ENCODE measurements at regions not wholly inside any gene's neighbourhood (a gene's known extent, or its start where the extent isn't known, plus 50 kb on each side); places are given as distances from the start of the nearest gene placed in this dataset.

GRCh38 chr5:2291146-2291840, 408.6 kb upstream of the IRX4 start:
- no peak for DNase-seq
- no peak overlapping the region for H3K4me3 Mint-ChIP-seq (ENCODE audit: unreplicated experiment)
- H3K9me3 Mint-ChIP-seq (ENCODE audit: unreplicated experiment) = peaks cover 6% of the 10 kb centered on the region
- no peak for TF ChIP-seq CTCF (IDR thresholded peaks at IDR 0.05; ENCODE audit: partially characterized antibody, unreplicated experiment)
- peaks cover 13% of the 10 kb centered on the region for H3K36me3 Mint-ChIP-seq (ENCODE audit: unreplicated experiment)
- H3K27ac Mint-ChIP-seq (ENCODE audit: unreplicated experiment) = no peak overlapping the region
- peaks cover 6% of the 10 kb centered on the region for H3K27me3 Mint-ChIP-seq (ENCODE audit: unreplicated experiment)
- no peaks in the 10 kb centered on the region for H3K4me1 Mint-ChIP-seq (ENCODE audit: low read depth, unreplicated experiment)

GRCh38 chr5:2289380-2289779, 406.7 kb upstream of the IRX4 start:
- DNase-seq = no peak
- H3K27me3 Mint-ChIP-seq (ENCODE audit: unreplicated experiment) = peaks cover 8% of the 10 kb centered on the region
- peaks cover 3% of the 10 kb centered on the region for H3K9me3 Mint-ChIP-seq (ENCODE audit: unreplicated experiment)
- H3K36me3 Mint-ChIP-seq (ENCODE audit: unreplicated experiment) = peaks cover 13% of the 10 kb centered on the region
- no peak overlapping the region for H3K4me3 Mint-ChIP-seq (ENCODE audit: unreplicated experiment)
- no peaks in the 10 kb centered on the region for H3K4me1 Mint-ChIP-seq (ENCODE audit: low read depth, unreplicated experiment)
- H3K27ac Mint-ChIP-seq (ENCODE audit: unreplicated experiment) = no peak overlapping the region
- TF ChIP-seq CTCF (IDR thresholded peaks at IDR 0.05; ENCODE audit: partially characterized antibody, unreplicated experiment) = no peak

- no peaks in the 10 kb centered on the region for H3K4me1 Mint-ChIP-seq (ENCODE audit: low read depth, unreplicated experiment)
- no peak for DNase-seq
- peaks cover 3% of the 10 kb centered on the region for H3K9me3 Mint-ChIP-seq (ENCODE audit: unreplicated experiment)
- H3K4me3 Mint-ChIP-seq (ENCODE audit: unreplicated experiment) = no peak overlapping the region
- H3K36me3 Mint-ChIP-seq (ENCODE audit: unreplicated experiment) = peaks cover 13% of the 10 kb centered on the region
- peaks cover 8% of the 10 kb centered on the region for H3K27me3 Mint-ChIP-seq (ENCODE audit: unreplicated experiment)
- H3K27ac Mint-ChIP-seq (ENCODE audit: unreplicated experiment) = no peak overlapping the region
- TF ChIP-seq CTCF (IDR thresholded peaks at IDR 0.05; ENCODE audit: partially characterized antibody, unreplicated experiment) = no peak
These were observed 406.2 kb upstream of the IRX4 start for GRCh38 chr5:2288968-2289367.

- Mint-ChIP-seq H3K9me3 (ENCODE audit: unreplicated experiment) (peaks cover 3% of the 10 kb centered on the region), H3K36me3 (ENCODE audit: unreplicated experiment) (peaks cover 12% of the 10 kb centered on the region), H3K4me3 (ENCODE audit: unreplicated experiment) (no peak overlapping the region), H3K27me3 (ENCODE audit: unreplicated experiment) (peaks cover 8% of the 10 kb centered on the region), H3K27ac (ENCODE audit: unreplicated experiment) (no peak overlapping the region), H3K4me1 (ENCODE audit: low read depth, unreplicated experiment) (no peaks in the 10 kb centered on the region)
- TF ChIP-seq CTCF (IDR thresholded peaks at IDR 0.05; ENCODE audit: partially characterized antibody, unreplicated experiment) = no peak
- DNase-seq = no peak
These were observed 405.7 kb upstream of the IRX4 start for GRCh38 chr5:2288466-2288865.

GRCh38 chr5:2286250-2286649, 403.5 kb upstream of the IRX4 start:
- no peak for TF ChIP-seq CTCF (IDR thresholded peaks at IDR 0.05; ENCODE audit: partially characterized antibody, unreplicated experiment)
- Mint-ChIP-seq H3K27ac (ENCODE audit: unreplicated experiment) (no peak overlapping the region), H3K9me3 (ENCODE audit: unreplicated experiment) (peaks cover 7% of the 10 kb centered on the region), H3K27me3 (ENCODE audit: unreplicated experiment) (peaks cover 11% of the 10 kb centered on the region), H3K4me1 (ENCODE audit: low read depth, unreplicated experiment) (peaks cover 1% of the 10 kb centered on the region), H3K36me3 (ENCODE audit: unreplicated experiment) (no peaks in the 10 kb centered on the region), H3K4me3 (ENCODE audit: unreplicated experiment) (no peak overlapping the region)
- no peak for DNase-seq

Data from glutamatergic neuron (in vitro differentiated cells).